HG02588 (cell line): ENCODE measurements at regions not wholly inside any gene's neighbourhood (a gene's known extent, or its start where the extent isn't known, plus 50 kb on each side); places are given as distances from the start of the nearest gene placed in this dataset.
"Not testable (repeated sequence)": the region's sequence is repeated elsewhere in the genome, so short reads cannot be mapped to it uniquely, and the experiment has no call there.

Experiments
- ATAC-seq: cut with Tn5 transposase; IDR thresholded peaks from one replicate; pipeline ENCODE4 v1.9.1; 2021; ENCODE audit warnings: mild to moderate bottlenecking, moderate library complexity; ENCODE audit not compliant: unreplicated experiment

GRCh38 chr5:6321078-6321477, 57.3 kb downstream of the MED10 start:
- ATAC-seq: no peak

DNA sequence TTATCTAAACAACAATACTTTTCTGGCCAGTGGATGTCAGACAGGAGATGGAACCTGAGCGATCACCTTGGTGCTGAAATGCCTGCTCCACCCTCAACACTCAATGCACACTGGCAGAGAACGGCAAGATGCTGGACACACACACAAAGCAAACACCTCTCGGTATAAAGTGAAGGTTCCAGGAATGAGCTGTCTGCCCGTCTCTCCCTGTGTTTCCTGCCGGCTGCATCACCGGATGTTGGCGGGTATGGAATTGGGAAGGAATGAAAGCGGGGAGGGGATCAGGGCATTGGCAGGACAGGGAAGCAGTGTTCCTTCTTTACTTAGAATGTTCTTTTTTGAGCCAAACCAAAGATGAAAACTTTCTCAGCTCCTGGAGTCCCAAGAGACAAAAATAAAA, 59.2 kb downstream of the MED10 start:
- no peak for ATAC-seq

DNA sequence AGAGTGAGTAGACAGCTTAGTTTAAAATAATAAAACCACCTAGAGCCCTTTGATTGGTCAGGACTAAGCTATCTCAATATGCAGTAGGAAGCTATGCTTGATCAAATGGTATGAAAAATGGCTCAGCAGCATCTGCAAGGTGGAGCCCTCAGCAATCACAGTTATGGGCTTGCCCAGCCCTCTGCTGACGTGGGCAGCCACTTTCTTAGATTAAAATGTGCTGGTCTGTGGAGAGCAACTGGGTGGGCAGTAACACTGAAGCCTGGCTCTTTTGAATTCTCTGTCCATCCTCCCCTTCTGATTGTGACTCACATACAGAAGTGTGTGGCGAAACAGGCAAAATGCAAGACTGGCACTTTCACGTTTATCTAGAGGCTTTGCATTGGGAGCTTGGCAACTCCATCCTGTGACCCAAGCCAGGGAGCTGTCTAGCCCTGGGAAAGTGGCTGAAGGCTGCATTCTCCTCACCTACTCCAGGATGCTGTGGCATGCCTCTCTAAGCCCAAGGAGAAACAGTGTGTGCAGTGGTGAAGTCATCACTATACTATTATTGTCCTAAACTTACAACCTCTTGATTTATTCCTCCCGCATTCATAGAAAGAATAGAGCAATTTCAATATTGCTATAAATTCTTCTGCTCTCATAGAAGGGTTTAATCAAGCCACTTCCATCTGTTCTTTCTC, 61.1 kb downstream of the MED10 start:
- ATAC-seq: no peak

GRCh38 chr5:6315580-6315979, 62.8 kb downstream of the MED10 start:
- ATAC-seq: no peak

- no peak for ATAC-seq
Observed at GRCh38 chr5:6311568-6312501, 66.5 kb downstream of the MED10 start.

DNA sequence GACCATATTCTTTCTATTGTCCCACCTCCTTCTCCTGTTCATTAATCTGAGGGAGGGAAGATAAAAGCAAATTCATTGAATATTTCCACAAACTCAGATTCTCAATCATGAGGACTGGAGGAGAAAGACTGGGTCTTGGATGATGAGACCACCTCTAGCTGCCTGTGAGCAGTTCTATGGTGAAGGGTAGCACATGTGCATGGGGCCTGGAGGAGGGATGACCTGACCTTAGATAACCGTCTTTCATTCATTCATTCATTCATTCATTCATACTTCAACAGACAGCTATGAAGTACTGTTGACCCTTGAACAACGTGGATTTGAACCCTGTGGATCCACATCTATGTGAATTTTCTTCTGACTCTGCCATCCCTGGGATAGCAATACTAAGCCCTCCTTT, 68.4 kb downstream of the MED10 start:
- ATAC-seq: no peak

- ATAC-seq: no peak
Observed at GRCh38 chr5:6308683-6309082, 69.7 kb downstream of the MED10 start.

GRCh38 chr5:6307304-6307703, 71.0 kb downstream of the MED10 start:
- ATAC-seq: no peak

- ATAC-seq: no peak
Observed at GRCh38 chr5:6305853-6306252, 72.5 kb downstream of the MED10 start.

DNA sequence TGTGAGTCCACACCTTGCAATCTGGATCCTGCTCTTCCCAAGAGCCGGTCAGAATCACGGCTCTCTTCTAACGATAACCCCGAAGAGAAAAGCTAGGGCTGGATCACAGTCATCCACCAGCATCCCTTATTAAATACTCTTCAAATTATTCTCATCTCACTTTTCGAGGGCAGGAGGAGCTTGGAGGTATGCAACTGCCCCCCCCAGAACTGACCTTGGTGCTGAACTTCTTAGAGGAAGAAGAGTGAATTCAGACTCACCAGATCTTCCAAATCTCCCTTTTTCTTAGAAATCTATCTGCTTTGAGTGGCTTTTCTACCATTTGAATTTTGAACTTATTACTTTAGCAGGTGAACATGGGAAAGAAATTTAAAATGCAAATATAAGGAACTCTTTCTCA, 75.7 kb downstream of the MED10 start:
- no peak for ATAC-seq

GRCh38 chr5:6302075-6302474, 76.3 kb downstream of the MED10 start:
- ATAC-seq: no peak

- no peak for ATAC-seq
Observed at GRCh38 chr5:6296524-6296923, 81.8 kb downstream of the MED10 start.

- no peak for ATAC-seq
Observed at GRCh38 chr5:6291961-6292360, 86.4 kb downstream of the MED10 start.

DNA sequence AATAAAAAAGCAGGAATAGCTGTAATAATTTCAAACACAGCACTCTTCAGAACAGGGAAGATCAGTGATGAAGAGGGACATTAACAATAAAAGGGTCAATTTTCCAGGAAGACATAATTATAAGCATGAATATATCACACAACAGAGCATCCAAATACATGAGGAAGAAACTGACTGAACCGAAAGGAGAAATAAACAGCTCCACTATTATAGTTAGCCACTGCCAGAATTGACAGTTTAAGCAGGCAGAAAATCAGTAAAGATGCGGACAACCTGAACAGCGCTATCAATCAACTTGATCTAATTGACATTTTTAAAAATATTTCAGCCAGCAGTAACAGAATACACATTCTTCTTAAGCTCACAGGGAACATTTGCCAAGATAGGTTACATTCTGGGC, 89.1 kb downstream of the MED10 start:
- ATAC-seq: no peak

GRCh38 chr5:6287176-6287575, 91.2 kb downstream of the MED10 start:
- ATAC-seq: no peak

GRCh38 chr5:6286404-6286803, 91.9 kb downstream of the MED10 start:
- no peak for ATAC-seq

GRCh38 chr5:6284491-6284890, 93.9 kb downstream of the MED10 start:
- not testable (repeated sequence) for ATAC-seq

DNA sequence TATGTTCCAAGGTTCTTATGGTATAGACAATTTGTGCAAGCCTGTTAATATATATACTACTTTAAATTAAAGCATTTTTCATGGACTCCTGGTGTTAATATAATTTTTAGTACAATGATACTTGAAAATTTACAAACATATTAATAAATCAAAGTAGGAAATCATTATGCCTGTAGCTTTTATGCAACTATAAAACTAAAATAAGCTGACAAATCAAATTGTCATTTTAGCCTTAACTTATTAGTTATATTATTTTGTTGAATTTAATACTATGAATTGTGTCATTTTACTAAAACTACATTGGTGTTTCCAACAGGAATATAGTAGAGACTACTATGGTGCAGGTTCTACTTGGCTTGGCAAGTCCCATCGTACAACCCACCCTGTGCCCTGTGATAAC, 96.0 kb downstream of the MED10 start:
- no peak for ATAC-seq

- ATAC-seq: no peak
Observed at GRCh38 chr5:6281818-6282217, 96.5 kb downstream of the MED10 start.

- ATAC-seq: no peak
Observed at GRCh38 chr5:6280425-6281100, 97.8 kb downstream of the MED10 start.

DNA sequence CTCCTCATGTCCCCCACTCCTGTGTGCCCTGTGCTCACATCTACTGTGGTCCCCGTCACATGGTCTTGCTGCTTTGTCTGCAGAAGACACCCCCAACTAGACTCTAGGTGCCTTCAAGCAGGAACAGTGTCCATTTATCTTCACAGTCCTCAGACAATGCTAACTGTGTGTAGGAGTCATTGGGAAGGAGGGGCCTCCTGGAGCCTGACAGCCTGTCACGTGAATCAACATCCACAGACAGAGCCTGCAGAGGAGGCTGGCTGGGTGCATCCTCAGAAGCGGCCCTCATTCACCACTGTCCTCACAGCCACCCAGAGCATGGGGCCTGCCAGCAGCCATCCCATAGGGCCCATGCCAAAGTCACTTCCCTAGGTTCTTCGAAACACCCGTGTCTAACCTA, 98.7 kb downstream of the MED10 start:
- ATAC-seq: no peak
